SK-N-SH (cell line): ENCODE measurements at regions not wholly inside any gene's neighbourhood (a gene's known extent, or its start where the extent isn't known, plus 50 kb on each side); places are given as distances from the start of the nearest gene placed in this dataset.

Source experiments
- CTCF ChIA-PET: fragments of 300-600, 350-600 bp; formaldehyde crosslinking; extraction: SDS; loops from one replicate; lab custom pipeline; 2021; lab: Yijun Ruan, JAX
- POLR2A ChIA-PET: fragments of 350-600 bp; sonication (Branson Sonifier 250); formaldehyde crosslinking; extraction: SDS; loops from one replicate; lab custom pipeline; 2020; ENCODE audit warnings: antibody characterized with exemption, inconsistent platforms; lab: Yijun Ruan, JAX
- DNase-seq: peaks from one replicate; pipeline ENCODE4 v3.0.0; 2012
- H2AFZ ChIP-seq: fragments of 200-600 bp; sonication (generic); 2 replicates; pipeline ENCODE4 v1.8.1; 2016; ENCODE audit warnings: antibody characterized with exemption, mild to moderate bottlenecking, low read depth
- H3F3A ChIP-seq: fragments of 200-600 bp; sonication (generic); replicated peaks from 2 replicates; pipeline ENCODE3; 2016; ENCODE audit warnings: antibody characterized with exemption, mild to moderate bottlenecking; ENCODE audit not compliant: insufficient read depth
- H3K27ac ChIP-seq, 2 experiments: fragments of 200-500 bp in 1 of 2; fragments of 200-600 bp in 1 of 2; sonication (Bioruptor generic) in 1 of 2; sonication (generic), shearing (Covaris generic) in 1 of 2; 2 replicates each; pipeline versions ENCODE4 v1.5.1 to v1.6.1; 2014 to 2016; ENCODE audit warnings: low read depth in 2 of 2, inconsistent platforms in 1 of 2, low read length in 1 of 2, mild to moderate bottlenecking in 1 of 2, mixed read lengths in 1 of 2
- H3K27me3 ChIP-seq: fragments of 200-600 bp; sonication (generic), shearing (Covaris generic); 2 replicates; pipeline ENCODE4 v1.6.1; 2016; ENCODE audit warnings: mixed run types; ENCODE audit not compliant: insufficient read depth
- H3K36me3 ChIP-seq, 2 experiments: fragments of 200-500 bp in 1 of 2; fragments of 200-600 bp in 1 of 2; sonication (Bioruptor generic) in 1 of 2; sonication (generic) in 1 of 2; replicated peaks in 1 of 2; 2 replicates each; pipeline versions ENCODE3 to v1.5.1; 2014 to 2016; ENCODE audit warnings: low read length in 1 of 2, mild to moderate bottlenecking in 1 of 2; ENCODE audit not compliant: insufficient read depth in 2 of 2, control insufficient read depth in 1 of 2
- H3K4me1 ChIP-seq, 2 experiments: fragments of 200-500 bp in 1 of 2; fragments of 200-600 bp in 1 of 2; sonication (Bioruptor generic) in 1 of 2; sonication (generic), shearing (Covaris generic) in 1 of 2; 2 replicates each; pipeline versions ENCODE4 v1.5.1 to v1.6.1; 2014 to 2016; ENCODE audit warnings: low read depth in 1 of 2, low read length in 1 of 2, mixed run types in 1 of 2; ENCODE audit not compliant: insufficient read depth in 2 of 2, control insufficient read depth in 1 of 2
- H3K4me2 ChIP-seq: fragments of 200-600 bp; sonication (generic), shearing (Covaris generic); 2 replicates; pipeline ENCODE4 v1.6.1; 2017; ENCODE audit warnings: mixed run types
- H3K4me3 ChIP-seq, 2 experiments: fragments of 200-500 bp in 1 of 2; fragments of 200-600 bp in 1 of 2; sonication (Bioruptor generic) in 1 of 2; sonication (generic), shearing (Covaris generic) in 1 of 2; 2 replicates each; pipeline versions ENCODE4 v1.5.1 to v1.8.1; 2014 to 2016; ENCODE audit warnings: low read depth in 2 of 2, inconsistent platforms in 1 of 2, low read length in 1 of 2, mild to moderate bottlenecking in 1 of 2, mixed read lengths in 1 of 2, moderate library complexity in 1 of 2
- H3K79me2 ChIP-seq: fragments of 200-600 bp; sonication (generic); 2 replicates; pipeline ENCODE4 v1.8.1; 2017; ENCODE audit warnings: mild to moderate bottlenecking; ENCODE audit not compliant: insufficient read depth
- H3K9ac ChIP-seq: fragments of 200-600 bp; sonication (generic); 2 replicates; pipeline ENCODE4 v1.6.1; 2017; ENCODE audit warnings: mixed run types
- H3K9me2 ChIP-seq: fragments of 200-600 bp; sonication (generic); 2 replicates; pipeline ENCODE4 v1.6.1; 2017; ENCODE audit warnings: mixed run types
- H3K9me3 ChIP-seq: fragments of 200-600 bp; sonication (generic); 2 replicates; pipeline ENCODE4 v1.6.1; 2017; ENCODE audit warnings: mixed run types, mild to moderate bottlenecking, moderate library complexity
- H4K20me1 ChIP-seq: fragments of 200-600 bp; sonication (generic); 2 replicates; pipeline ENCODE4 v1.6.1; 2017; ENCODE audit warnings: mild to moderate bottlenecking, mixed run types; ENCODE audit not compliant: insufficient read depth
- CHD2 ChIP-seq: fragments of 150-350 bp; IDR thresholded peaks from 2 replicates; pipeline ENCODE4 v1.6.1; 2018; ENCODE audit warnings: low read length; ENCODE audit not compliant: partially characterized antibody
- CTCF ChIP-seq: fragments of 200-600 bp; sonication (generic); IDR thresholded peaks from 2 replicates; pipeline ENCODE4 v1.6.1; 2017; ENCODE audit warnings: antibody characterized with exemption, mild to moderate bottlenecking, moderate library complexity
- ELF1 ChIP-seq: IDR thresholded peaks from 2 replicates; pipeline ENCODE4 v1.4.0; 2012
- EZH2phosphoT487 ChIP-seq: fragments of 200-600 bp; sonication (generic); IDR thresholded peaks from 2 replicates; pipeline ENCODE4 v1.6.1; 2017; ENCODE audit warnings: low read depth, mixed run types, mild to moderate bottlenecking, antibody characterized with exemption, moderate library complexity, borderline replicate concordance
- FOXM1 ChIP-seq: IDR thresholded peaks from 2 replicates; pipeline ENCODE4 v1.4.0; 2012; ENCODE audit warnings: low read depth, mild to moderate bottlenecking
- GABPA ChIP-seq: IDR thresholded peaks from 2 replicates; pipeline ENCODE4 v1.4.0; 2012; ENCODE audit warnings: low read depth, mild to moderate bottlenecking
- IRF3 ChIP-seq: fragments of 150-350 bp; IDR thresholded peaks from 2 replicates; pipeline ENCODE4 v1.6.1; 2016; ENCODE audit warnings: mild to moderate bottlenecking, low read depth, low read length
- JUND ChIP-seq: IDR thresholded peaks from 2 replicates; pipeline ENCODE4 v1.4.0; 2012
- PBX3 ChIP-seq: IDR thresholded peaks from 2 replicates; pipeline ENCODE4; 2012
- POLR2AphosphoS5 ChIP-seq: IDR thresholded peaks from 2 replicates; pipeline ENCODE4 v1.6.1; 2012; ENCODE audit warnings: low read depth, low read length
- RAD21 ChIP-seq: IDR thresholded peaks from 2 replicates; pipeline ENCODE4 v1.6.1; 2012; ENCODE audit warnings: mild to moderate bottlenecking, low read length
- RCOR1 ChIP-seq: fragments of 150-350 bp; IDR thresholded peaks from 2 replicates; pipeline ENCODE4 v1.6.1; 2017; ENCODE audit warnings: antibody characterized with exemption, low read length
- SIN3A ChIP-seq: IDR thresholded peaks from 2 replicates; pipeline ENCODE4 v1.6.1; 2012; ENCODE audit warnings: low read depth, mild to moderate bottlenecking, low read length, moderate library complexity, borderline replicate concordance
- SMC3 ChIP-seq: IDR thresholded peaks from 2 replicates; pipeline ENCODE4 v1.6.1; 2012; ENCODE audit warnings: low read depth, low read length, improper control_type of control experiment
- TCF12 ChIP-seq: IDR thresholded peaks from 2 replicates; pipeline ENCODE4 v1.4.0; 2012
- TEAD4 ChIP-seq: IDR thresholded peaks from 2 replicates; pipeline ENCODE4 v1.4.0; 2012; ENCODE audit warnings: mild to moderate bottlenecking, borderline replicate concordance; ENCODE audit not compliant: insufficient read depth
- USF2 ChIP-seq: fragments of 150-350 bp; IDR thresholded peaks from 2 replicates; pipeline ENCODE4 v1.6.1; 2017; ENCODE audit warnings: antibody characterized with exemption, low read length, low read depth, borderline replicate concordance
- YY1 ChIP-seq: IDR thresholded peaks from 2 replicates; pipeline ENCODE4 v1.4.0; 2012; ENCODE audit warnings: low read depth, mild to moderate bottlenecking
- WGBS: methylation state at CpG from one replicate; pipeline ENCODE4 v1.1.6; 2017; ENCODE audit warnings: low lambda C conversion rate; 5-methylcytosine and 5-hydroxymethylcytosine counted together
- TF ChIP-seq, protein P1 (sequence below): IDR thresholded peaks from 2 replicates; pipeline ENCODE4 v1.4.0; 2012; ENCODE audit warnings: low read depth, borderline replicate concordance

DNA sequence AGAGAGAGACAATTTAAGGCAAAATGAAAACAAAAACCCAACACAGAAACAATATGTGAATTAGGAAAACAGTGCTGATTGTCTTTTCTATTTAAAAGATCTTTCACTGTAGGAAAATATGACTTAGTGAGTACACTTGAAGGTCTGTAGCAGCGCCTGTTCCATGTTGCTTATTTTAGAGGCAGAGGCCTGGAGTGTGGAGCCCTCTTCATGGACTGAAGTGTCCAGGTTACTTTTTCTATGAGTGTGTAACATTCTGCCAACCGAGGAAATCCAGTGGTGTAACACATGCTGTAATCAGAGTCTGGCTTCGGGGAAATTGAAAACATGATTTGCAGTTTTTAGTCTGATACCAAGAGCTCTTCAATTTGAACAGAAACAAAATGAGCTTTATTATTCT, 64.0 kb upstream of the GPRIN3 start:
- Histone ChIP-seq H3K9me2 (no peaks in the 10 kb centered on the region), H3K9ac (no peak overlapping the region), H4K20me1 (no peaks in the 10 kb centered on the region), H3K4me3 (no peak overlapping the region), H3K4me2 (no peak overlapping the region), H3F3A (no peaks in the 10 kb centered on the region), H3K27me3 (no peaks in the 10 kb centered on the region), H3K4me1 (no peaks in the 10 kb centered on the region), H2AFZ (no peak overlapping the region), H3K36me3 (no peaks in the 10 kb centered on the region), H3K27ac (no peak overlapping the region), H3K79me2 (no peaks in the 10 kb centered on the region), H3K9me3 (no peaks in the 10 kb centered on the region)
- WGBS, result 34% methylated on average over 3 of the region's 3 CpGs
- POLR2A ChIA-PET, result no interaction called here
- CTCF ChIA-PET, result interaction anchor here (1.7 kb wide), 1 partner anchor 25 kb away, joined by 3 read pairs; no protein-coding TSS in a partner anchor
- TF ChIP-seq EZH2phosphoT487, result no peak
- TF ChIP-seq SMC3, result no peak
- no peak for TF ChIP-seq TEAD4
- TF ChIP-seq RAD21, result no peak
- no peak for TF ChIP-seq USF2
- TF ChIP-seq CHD2, result no peak
- no peak for TF ChIP-seq JUND
- TF ChIP-seq SIN3A, result no peak
- no peak for TF ChIP-seq RCOR1
- no peak for TF ChIP-seq CTCF
- TF ChIP-seq IRF3, result no peak
- no peak for DNase-seq

- TF ChIP-seq CHD2 (no peak), RAD21 (no peak), PBX3 (no peak), GABPA (no peak), YY1 (no peak), ELF1 (no peak), TCF12 (no peak), FOXM1 (no peak), RCOR1 (no peak), POLR2AphosphoS5 (no peak)
- TF ChIP-seq, protein P1, sequence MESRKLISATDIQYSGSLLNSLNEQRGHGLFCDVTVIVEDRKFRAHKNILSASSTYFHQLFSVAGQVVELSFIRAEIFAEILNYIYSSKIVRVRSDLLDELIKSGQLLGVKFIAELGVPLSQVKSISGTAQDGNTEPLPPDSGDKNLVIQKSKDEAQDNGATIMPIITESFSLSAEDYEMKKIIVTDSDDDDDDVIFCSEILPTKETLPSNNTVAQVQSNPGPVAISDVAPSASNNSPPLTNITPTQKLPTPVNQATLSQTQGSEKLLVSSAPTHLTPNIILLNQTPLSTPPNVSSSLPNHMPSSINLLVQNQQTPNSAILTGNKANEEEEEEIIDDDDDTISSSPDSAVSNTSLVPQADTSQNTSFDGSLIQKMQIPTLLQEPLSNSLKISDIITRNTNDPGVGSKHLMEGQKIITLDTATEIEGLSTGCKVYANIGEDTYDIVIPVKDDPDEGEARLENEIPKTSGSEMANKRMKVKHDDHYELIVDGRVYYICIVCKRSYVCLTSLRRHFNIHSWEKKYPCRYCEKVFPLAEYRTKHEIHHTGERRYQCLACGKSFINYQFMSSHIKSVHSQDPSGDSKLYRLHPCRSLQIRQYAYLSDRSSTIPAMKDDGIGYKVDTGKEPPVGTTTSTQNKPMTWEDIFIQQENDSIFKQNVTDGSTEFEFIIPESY, result no peak
- Histone ChIP-seq H3K4me1 (no peaks in the 10 kb centered on the region), H2AFZ (no peak overlapping the region), H3K4me2 (no peak overlapping the region), H3K36me3 (no peaks in the 10 kb centered on the region), H3K9me3 (no peaks in the 10 kb centered on the region), H3K27me3 (no peaks in the 10 kb centered on the region), H3F3A (no peaks in the 10 kb centered on the region), H4K20me1 (no peaks in the 10 kb centered on the region), H3K9ac (no peak overlapping the region), H3K79me2 (no peaks in the 10 kb centered on the region), H3K9me2 (no peaks in the 10 kb centered on the region), H3K27ac (no peak overlapping the region), H3K4me3 (no peak overlapping the region)
- ChIA-PET POLR2A (no interaction called here), CTCF (no interaction called here)
- 60% methylated on average over 2 of the region's 2 CpGs for WGBS
- DNase-seq, result no peak
Measured at GRCh38 chr4:89369581-89369980, 62.0 kb upstream of the GPRIN3 start.
